IMR-90 (cell line): ENCODE measurements at regions not wholly inside any gene's neighbourhood (a gene's known extent, or its start where the extent isn't known, plus 50 kb on each side); places are given as distances from the start of the nearest gene placed in this dataset.

Experiments used
- ATAC-seq: fragments of 200-7000 bp; cut with Tn5 transposase; 2 replicates; pipeline ENCODE4 v1.9.1; 2020; ENCODE audit warnings: low read depth, mild to moderate bottlenecking, moderate library complexity
- BruUV-seq: library from RNA; stranded (reverse); fragments of 400-500 nt; replicated peaks from 2 replicates; lab custom pipeline; 2021; lab: Mats Ljungman, UMichigan
- CTCF ChIA-PET: fragments of 300-600 bp; formaldehyde crosslinking; extraction: SDS; loops from one replicate; lab custom pipeline; 2021; ENCODE audit warnings: antibody characterized with exemption; lab: Yijun Ruan, JAX
- POLR2A ChIA-PET: fragments of 300-600 bp; sonication (Branson Sonifier 250); formaldehyde crosslinking; loops from one replicate; lab custom pipeline; 2022; ENCODE audit warnings: antibody characterized with exemption; ENCODE audit not compliant: unreplicated experiment; lab: Charles Lee
- DNase-seq: peaks from one replicate; pipeline ENCODE4 v3.0.0; 2013
- H2AFZ ChIP-seq: replicated peaks from 2 replicates; pipeline ENCODE3; 2013; ENCODE audit warnings: low read length, mild to moderate bottlenecking; ENCODE audit not compliant: poor library complexity
- H2AK5ac ChIP-seq: 2 replicates; pipeline ENCODE4 v1.6.1; 2013; ENCODE audit warnings: low read depth, low read length, inconsistent platforms
- H2AK9ac ChIP-seq: replicated peaks from 2 replicates; pipeline ENCODE3; 2013; ENCODE audit warnings: mild to moderate bottlenecking, low read depth, low read length, moderate library complexity; ENCODE audit not compliant: poor library complexity
- H2BK120ac ChIP-seq: 2 replicates; pipeline ENCODE4 v1.6.1; 2013; ENCODE audit warnings: low read depth, low read length, inconsistent platforms
- H2BK15ac ChIP-seq: 3 replicates; pipeline ENCODE4 v1.6.1; 2013; ENCODE audit warnings: low read depth, low read length, inconsistent platforms
- H2BK20ac ChIP-seq: 2 replicates; pipeline ENCODE4 v1.6.1; 2013; ENCODE audit warnings: low read depth, mild to moderate bottlenecking, inconsistent platforms, low read length, moderate library complexity
- H2BK5ac ChIP-seq: 2 replicates; pipeline ENCODE4 v1.6.1; 2013; ENCODE audit warnings: mild to moderate bottlenecking, low read depth, low read length, inconsistent platforms; ENCODE audit not compliant: poor library complexity, severe bottlenecking
- H3K14ac ChIP-seq: replicated peaks from 2 replicates; pipeline ENCODE4 v1.6.1; 2013; ENCODE audit warnings: low read depth, low read length, inconsistent platforms
- H3K18ac ChIP-seq: 2 replicates; pipeline ENCODE4 v1.6.1; 2013; ENCODE audit warnings: low read depth, low read length, control low read depth
- H3K23ac ChIP-seq: 2 replicates; pipeline ENCODE4 v1.6.1; 2013; ENCODE audit warnings: low read depth, low read length, inconsistent platforms
- H3K27ac ChIP-seq: 2 replicates; pipeline ENCODE4 v1.5.1; 2013; ENCODE audit warnings: mild to moderate bottlenecking, control low read depth, low read length; ENCODE audit not compliant: insufficient read depth
- H3K27me3 ChIP-seq: 2 replicates; pipeline ENCODE4 v1.6.1; 2013; ENCODE audit warnings: low read length; ENCODE audit not compliant: control insufficient read depth, insufficient read depth
- H3K36me3 ChIP-seq: 2 replicates; pipeline ENCODE4 v1.6.1; 2013; ENCODE audit warnings: low read length, mixed read lengths; ENCODE audit not compliant: control insufficient read depth, insufficient read depth
- H3K4ac ChIP-seq: 2 replicates; pipeline ENCODE4 v1.6.1; 2013; ENCODE audit warnings: low read depth, low read length, inconsistent platforms
- H3K4me1 ChIP-seq: 2 replicates; pipeline ENCODE4 v1.6.1; 2013; ENCODE audit warnings: low read length, mixed read lengths; ENCODE audit not compliant: control insufficient read depth, insufficient read depth
- H3K4me2 ChIP-seq: 2 replicates; pipeline ENCODE4 v1.6.1; 2013; ENCODE audit warnings: low read depth, mild to moderate bottlenecking, control low read depth, low read length, moderate library complexity
- H3K4me3 ChIP-seq: 2 replicates; pipeline ENCODE4 v1.5.1; 2013; ENCODE audit warnings: low read depth, mild to moderate bottlenecking, control low read depth, low read length, moderate library complexity; ENCODE audit not compliant: insufficient read depth
- H3K56ac ChIP-seq: 2 replicates; pipeline ENCODE4 v1.6.1; 2013; ENCODE audit warnings: low read length, inconsistent platforms; ENCODE audit not compliant: insufficient read depth; ENCODE audit errors: extremely low read depth
- H3K79me1 ChIP-seq, 2 experiments: 2 replicates each; pipeline ENCODE4 v1.6.1; 2013; ENCODE audit warnings: low read length in 2 of 2, inconsistent platforms in 1 of 2, low read depth in 1 of 2
- H3K9ac ChIP-seq: 2 replicates; pipeline ENCODE4 v1.6.1; 2013; ENCODE audit warnings: low read depth, low read length, control low read depth
- H3K9me1 ChIP-seq: 2 replicates; pipeline ENCODE4 v1.6.1; 2013; ENCODE audit warnings: low read length, inconsistent platforms; ENCODE audit not compliant: insufficient read depth
- H3K9me3 ChIP-seq: 2 replicates; pipeline ENCODE4 v1.6.1; 2013; ENCODE audit warnings: low read length; ENCODE audit not compliant: control insufficient read depth, insufficient read depth
- H4K20me1 ChIP-seq: 2 replicates; pipeline ENCODE4 v1.6.1; 2013; ENCODE audit warnings: low read length, inconsistent platforms; ENCODE audit not compliant: insufficient read depth
- H4K5ac ChIP-seq: 2 replicates; pipeline ENCODE4 v1.6.1; 2013; ENCODE audit warnings: mild to moderate bottlenecking, low read depth, low read length, control low read depth
- H4K8ac ChIP-seq, 2 experiments: 2 replicates each; pipeline ENCODE4 v1.6.1; 2013; ENCODE audit warnings: low read depth in 2 of 2, low read length in 2 of 2, control low read depth in 1 of 2, inconsistent platforms in 1 of 2
- H4K91ac ChIP-seq: 2 replicates; pipeline ENCODE4 v1.6.1; 2013; ENCODE audit warnings: low read depth, low read length, inconsistent platforms; ENCODE audit not compliant: insufficient read depth
- BHLHE40 ChIP-seq: fragments of 150-350 bp; IDR thresholded peaks from 2 replicates; pipeline ENCODE4 v1.6.1; 2016; ENCODE audit warnings: mild to moderate bottlenecking, low read depth, low read length
- CEBPB ChIP-seq: IDR thresholded peaks from 2 replicates; pipeline ENCODE4 v1.6.1; 2012; ENCODE audit warnings: low read depth, low read length, improper control_type of control experiment
- CHD1 ChIP-seq: IDR thresholded peaks from 2 replicates; pipeline ENCODE4 v1.6.1; 2012; ENCODE audit warnings: low read depth, low read length, improper control_type of control experiment
- CTCF ChIP-seq: conservative IDR thresholded peaks from 2 replicates; pipeline ENCODE4 v1.5.1; 2012; ENCODE audit warnings: mild to moderate bottlenecking, low read depth, low read length, improper control_type of control experiment
- FOS ChIP-seq: fragments of 150-350 bp; IDR thresholded peaks from 2 replicates; pipeline ENCODE4 v1.6.1; 2016; ENCODE audit warnings: low read depth, low read length
- MAFK ChIP-seq: IDR thresholded peaks from 2 replicates; pipeline ENCODE4 v1.6.1; 2012; ENCODE audit warnings: low read depth, low read length, improper control_type of control experiment
- MAZ ChIP-seq: IDR thresholded peaks from 2 replicates; pipeline ENCODE4 v1.6.1; 2012; ENCODE audit warnings: low read depth, mild to moderate bottlenecking, low read length, improper control_type of control experiment, moderate library complexity, borderline replicate concordance
- NFE2L2 ChIP-seq: fragments of 150-350 bp; IDR thresholded peaks from 2 replicates; pipeline ENCODE4 v1.6.1; 2016; ENCODE audit warnings: low read depth, mild to moderate bottlenecking, low read length
- POLR2A ChIP-seq: IDR thresholded peaks from 2 replicates; pipeline ENCODE4 v1.6.1; 2012; ENCODE audit warnings: mild to moderate bottlenecking, low read depth, low read length
- RCOR1 ChIP-seq: IDR thresholded peaks from 2 replicates; pipeline ENCODE4 v1.6.1; 2012; ENCODE audit warnings: mild to moderate bottlenecking, low read length, improper control_type of control experiment; ENCODE audit not compliant: insufficient replicate concordance
- RFX5 ChIP-seq: IDR thresholded peaks from 2 replicates; pipeline ENCODE4 v1.8.0; 2012; ENCODE audit warnings: low read depth, mild to moderate bottlenecking, low read length, moderate library complexity
- SMC3 ChIP-seq: fragments of 150-350 bp; IDR thresholded peaks from 2 replicates; pipeline ENCODE4 v1.6.1; 2016; ENCODE audit warnings: low read depth, mild to moderate bottlenecking, antibody characterized with exemption, low read length, moderate library complexity
- whole genome bisulfite sequencing, 2 experiments: methylation state at CpG; one replicate each; pipeline versions ENCODE4 v1.1.5 to v1.1.7; 2013; ENCODE audit warnings: missing lambda C conversion rate in 2 of 2; ENCODE audit not compliant: insufficient read length in 1 of 2; ENCODE audit errors: extremely low coverage in 2 of 2; 5-methylcytosine and 5-hydroxymethylcytosine counted together
- dilution Hi-C: fragments of 300-500 bp; cut with HindIII; formaldehyde crosslinking; loops from one replicate; pipeline ENCODE4 v1.14.3; 2018; ENCODE audit warnings: low sequenced_read_pairs; ENCODE audit not compliant: unreplicated experiment
- in situ Hi-C: fragments of 300-500 bp; cut with MboI; formaldehyde crosslinking; loops from 3 replicates; pipeline ENCODE4 v1.14.3; 2019; ENCODE audit warnings: low sequenced_read_pairs, inconsistent platforms, mixed read lengths
- intact Hi-C: fragments of 100-400 bp; cut with micrococcal nuclease; formaldehyde crosslinking; loops from 2 replicates; pipeline ENCODE4 v1.10.0; 2022
- TF ChIP-seq, protein P1 (sequence below): fragments of 150-350 bp; IDR thresholded peaks from 2 replicates; pipeline ENCODE4 v1.6.1; 2016; ENCODE audit warnings: low read depth, mild to moderate bottlenecking, low read length, moderate library complexity, borderline replicate concordance

- in situ Hi-C loops: no loop called here
- CTCF ChIA-PET: no interaction called here
Observed at GRCh38 chr12:90679674-90680073, 275.3 kb downstream of the CCER1 start.

More at GRCh38 chr12:90679674-90680073, 275.3 kb downstream of the CCER1 start:
- Histone ChIP-seq H3K18ac (no peak overlapping the region), H4K91ac (no peak overlapping the region), H3K9me1 (0 out of 2 replicates have a peak, but pooled peaks cover 4% of the 10 kb centered on the region), H3K9ac (no peak overlapping the region), H3K79me1 (no peaks in the 10 kb centered on the region), H3K27me3 (no peaks in the 10 kb centered on the region), H2BK15ac (no peak overlapping the region), H3K36me3 (no peaks in the 10 kb centered on the region), H3K14ac (no peak overlapping the region), H3K23ac (no peak overlapping the region), H2BK120ac (no peak overlapping the region), H3K4me2 (no peak overlapping the region), H2AK5ac (no peak overlapping the region), H3K56ac (no peak overlapping the region), H4K5ac (no peak overlapping the region), H3K9me3 (no peaks in the 10 kb centered on the region), H3K4me3 (no peak overlapping the region), H2AK9ac (no peak overlapping the region), H2BK20ac (no peak overlapping the region), H2AFZ (no peak overlapping the region), H3K4ac (no peak overlapping the region), H4K20me1 (no peaks in the 10 kb centered on the region), H4K8ac (no peak overlapping the region), H2BK5ac (no peak overlapping the region), H3K27ac (no peak overlapping the region), H3K4me1 (no peaks in the 10 kb centered on the region)
- dilution Hi-C loops (no loop called here), intact Hi-C loops (no loop called here)
- ATAC-seq (no peak), DNase-seq (no peak)
- no TSS peak for BruUV-seq
- TF ChIP-seq RFX5: no peak
- no peak for TF ChIP-seq POLR2A
- TF ChIP-seq MAFK: no peak
- no peak for TF ChIP-seq MAZ
- no peak for TF ChIP-seq CEBPB
- TF ChIP-seq FOS: no peak
- TF ChIP-seq, protein P1, sequence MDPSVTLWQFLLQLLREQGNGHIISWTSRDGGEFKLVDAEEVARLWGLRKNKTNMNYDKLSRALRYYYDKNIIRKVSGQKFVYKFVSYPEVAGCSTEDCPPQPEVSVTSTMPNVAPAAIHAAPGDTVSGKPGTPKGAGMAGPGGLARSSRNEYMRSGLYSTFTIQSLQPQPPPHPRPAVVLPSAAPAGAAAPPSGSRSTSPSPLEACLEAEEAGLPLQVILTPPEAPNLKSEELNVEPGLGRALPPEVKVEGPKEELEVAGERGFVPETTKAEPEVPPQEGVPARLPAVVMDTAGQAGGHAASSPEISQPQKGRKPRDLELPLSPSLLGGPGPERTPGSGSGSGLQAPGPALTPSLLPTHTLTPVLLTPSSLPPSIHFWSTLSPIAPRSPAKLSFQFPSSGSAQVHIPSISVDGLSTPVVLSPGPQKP: no peak
- TF ChIP-seq BHLHE40: no peak
- no peak for TF ChIP-seq SMC3
- TF ChIP-seq NFE2L2: no peak
- TF ChIP-seq CHD1: no peak
- no peak for TF ChIP-seq CTCF
- TF ChIP-seq RCOR1: no peak
- no CpG with 5 or more reads among the region's 1 CpG for WGBS, 2 experiments
- POLR2A ChIA-PET: no interaction called here
